IMR-90 (cell line): ENCODE measurements at regions not wholly inside any gene's neighbourhood (a gene's known extent, or its start where the extent isn't known, plus 50 kb on each side); places are given as distances from the start of the nearest gene placed in this dataset.

Experiments
- BHLHE40 ChIP-seq: fragments of 150-350 bp; IDR thresholded peaks from 2 replicates; pipeline ENCODE4 v1.6.1; 2016; ENCODE audit warnings: mild to moderate bottlenecking, low read depth, low read length
- CTCF ChIP-seq: conservative IDR thresholded peaks from 2 replicates; pipeline ENCODE4 v1.5.1; 2012; ENCODE audit warnings: mild to moderate bottlenecking, low read depth, low read length, improper control_type of control experiment
- MXI1 ChIP-seq: IDR thresholded peaks from 2 replicates; pipeline ENCODE4 v1.6.1; 2012; ENCODE audit warnings: low read depth, mild to moderate bottlenecking, low read length, moderate library complexity, borderline replicate concordance
- NFE2L2 ChIP-seq: fragments of 150-350 bp; IDR thresholded peaks from 2 replicates; pipeline ENCODE4 v1.6.1; 2016; ENCODE audit warnings: low read depth, mild to moderate bottlenecking, low read length
- POLR2A ChIP-seq: IDR thresholded peaks from 2 replicates; pipeline ENCODE4 v1.6.1; 2012; ENCODE audit warnings: mild to moderate bottlenecking, low read depth, low read length
- RAD21 ChIP-seq: IDR thresholded peaks from 2 replicates; pipeline ENCODE4 v1.6.1; 2012; ENCODE audit warnings: low read length, improper control_type of control experiment
- RCOR1 ChIP-seq: IDR thresholded peaks from 2 replicates; pipeline ENCODE4 v1.6.1; 2012; ENCODE audit warnings: mild to moderate bottlenecking, low read length, improper control_type of control experiment; ENCODE audit not compliant: insufficient replicate concordance

- no peak for TF ChIP-seq BHLHE40
- no peak for TF ChIP-seq CTCF
- no peak for TF ChIP-seq MXI1
- TF ChIP-seq POLR2A: no peak
- no peak for TF ChIP-seq RCOR1
- TF ChIP-seq NFE2L2: no peak
- no peak for TF ChIP-seq RAD21
Measured at GRCh38 chr1:81635816-81636215, 164.9 kb upstream of the ADGRL2 start.
